HEK293 (cell line): ENCODE measurements at regions not wholly inside any gene's neighbourhood (a gene's known extent, or its start where the extent isn't known, plus 50 kb on each side); places are given as distances from the start of the nearest gene placed in this dataset.

Experiments
- CTCF ChIA-PET: fragments of 350-600 bp; formaldehyde crosslinking; extraction: SDS; loops from one replicate; lab custom pipeline; 2021; ENCODE audit warnings: antibody characterized with exemption; lab: Yijun Ruan, JAX
- POLR2A ChIA-PET: fragments of 300-600 bp; formaldehyde crosslinking; extraction: SDS; loops from one replicate; lab custom pipeline; 2020; ENCODE audit warnings: antibody characterized with exemption, inconsistent platforms; lab: Yijun Ruan, JAX
- H3K27ac ChIP-seq: fragments of 200-500 bp; sonication (Bioruptor generic); 2 replicates; pipeline ENCODE4 v1.5.1; 2014; ENCODE audit warnings: low read depth, low read length, control low read depth, inconsistent platforms; ENCODE audit errors: extremely low read depth
- H3K36me3 ChIP-seq, 2 experiments: fragments of 200-500 bp in 1 of 2; sonication (Bioruptor generic) in 1 of 2; 1 replicate in 1 of 2; 2 replicates in 1 of 2; pipeline ENCODE4 v1.5.1; 2014 to 2017; ENCODE audit warnings: inconsistent platforms in 2 of 2, low read length in 2 of 2; ENCODE audit not compliant: control insufficient read depth in 2 of 2, insufficient read depth in 1 of 2
- H3K4me1 ChIP-seq: fragments of 200-500 bp; sonication (Bioruptor generic); 2 replicates; pipeline ENCODE4 v1.5.1; 2014; ENCODE audit warnings: mild to moderate bottlenecking, low read length, inconsistent platforms; ENCODE audit not compliant: control insufficient read depth, insufficient read depth
- H3K4me3 ChIP-seq: 2 replicates; pipeline ENCODE4 v1.5.1; 2011; ENCODE audit warnings: low read depth, mild to moderate bottlenecking, control low read depth, low read length, moderate library complexity
- H3K9me3 ChIP-seq: fragments of 200-500 bp; sonication (Bioruptor generic); 2 replicates; pipeline ENCODE4 v1.5.1; 2014; ENCODE audit warnings: low read depth, low read length, inconsistent platforms; ENCODE audit not compliant: control insufficient read depth, insufficient read depth
- KLF10 ChIP-seq: fragments of 450-650 bp; IDR thresholded peaks from 2 replicates; pipeline ENCODE4 v1.5.1; 2018; ENCODE audit warnings: missing biosample characterization, mild to moderate bottlenecking, missing genetic modification characterization
- KLF7 ChIP-seq: fragments of 450-650 bp; formaldehyde crosslinking; IDR thresholded peaks from 2 replicates; pipeline ENCODE4 v1.5.1; 2016; ENCODE audit warnings: missing biosample characterization, missing genetic modification characterization, borderline replicate concordance
- MEIS1 ChIP-seq: sonication (generic); formaldehyde crosslinking; IDR thresholded peaks from 2 replicates; pipeline ENCODE4 v1.8.1; 2022; ENCODE audit warnings: missing genetic modification reagents, mild to moderate bottlenecking, borderline replicate concordance
- OSR2 ChIP-seq: fragments of 450-650 bp; formaldehyde crosslinking; IDR thresholded peaks from 2 replicates; pipeline ENCODE4 v1.5.1; 2016; ENCODE audit warnings: missing biosample characterization, missing genetic modification characterization
- SALL2 ChIP-seq: fragments of 450-650 bp; formaldehyde crosslinking; IDR thresholded peaks from 2 replicates; pipeline ENCODE4 v1.5.0; 2017; ENCODE audit warnings: missing biosample characterization, mild to moderate bottlenecking, missing genetic modification characterization, borderline replicate concordance
- ZFP41 ChIP-seq: fragments of 450-650 bp; formaldehyde crosslinking; IDR thresholded peaks from 2 replicates; pipeline ENCODE4 v1.5.1; 2016; ENCODE audit warnings: missing biosample characterization, missing genetic modification characterization, borderline replicate concordance
- ZNF112 ChIP-seq: fragments of 450-650 bp; formaldehyde crosslinking; IDR thresholded peaks from 2 replicates; pipeline ENCODE4 v1.5.0; 2017; ENCODE audit warnings: missing biosample characterization, missing genetic modification characterization
- ZNF23 ChIP-seq: fragments of 450-650 bp; formaldehyde crosslinking; IDR thresholded peaks from 2 replicates; pipeline ENCODE4 v1.5.1; 2016; ENCODE audit warnings: missing biosample characterization, missing genetic modification characterization, borderline replicate concordance
- ZNF274 ChIP-seq, 2 experiments: fragments of 200-500 bp in 1 of 2; fragments of 450-650 bp in 1 of 2; sonication (Bioruptor generic) in 1 of 2; formaldehyde crosslinking in 1 of 2; IDR thresholded peaks; 2 replicates each; pipeline versions ENCODE4 v1.5.1 to v1.6.1; 2014 to 2016; ENCODE audit warnings: borderline replicate concordance in 1 of 2, inconsistent platforms in 1 of 2, low read length in 1 of 2, missing biosample characterization in 1 of 2, missing genetic modification characterization in 1 of 2
- ZNF280D ChIP-seq: fragments of 450-650 bp; formaldehyde crosslinking; IDR thresholded peaks from 2 replicates; pipeline ENCODE4 v1.5.1; 2016; ENCODE audit warnings: missing biosample characterization, missing genetic modification characterization
- ZNF366 ChIP-seq: fragments of 450-650 bp; formaldehyde crosslinking; conservative IDR thresholded peaks from 2 replicates; pipeline ENCODE4 v1.5.1; 2016; ENCODE audit warnings: missing biosample characterization, missing genetic modification characterization
- ZNF37A ChIP-seq: fragments of 450-650 bp; IDR thresholded peaks from 2 replicates; pipeline ENCODE4 v1.5.1; 2018; ENCODE audit warnings: missing biosample characterization, missing genetic modification characterization
- ZNF549 ChIP-seq: fragments of 450-650 bp; IDR thresholded peaks from 2 replicates; pipeline ENCODE4 v1.5.1; 2018; ENCODE audit warnings: missing biosample characterization, missing genetic modification characterization, mild to moderate bottlenecking, inconsistent platforms, moderate library complexity
- ZNF792 ChIP-seq: fragments of 450-650 bp; formaldehyde crosslinking; IDR thresholded peaks from 2 replicates; pipeline ENCODE4 v1.5.1; 2016; ENCODE audit warnings: missing biosample characterization, missing genetic modification characterization
- ZNF837 ChIP-seq: fragments of 450-650 bp; formaldehyde crosslinking; IDR thresholded peaks from 2 replicates; pipeline ENCODE4 v1.5.1; 2016; ENCODE audit warnings: missing biosample characterization, missing genetic modification characterization
- ZSCAN18 ChIP-seq: fragments of 450-650 bp; formaldehyde crosslinking; IDR thresholded peaks from 2 replicates; pipeline ENCODE4 v1.5.1; 2016; ENCODE audit warnings: missing biosample characterization, missing genetic modification characterization
- TF ChIP-seq, protein P1 (sequence below): fragments of 450-650 bp; formaldehyde crosslinking; IDR thresholded peaks from 2 replicates; pipeline ENCODE4 v1.5.1; 2016; ENCODE audit warnings: missing biosample characterization, missing genetic modification characterization
- TF ChIP-seq, protein P2 (sequence below): fragments of 450-650 bp; formaldehyde crosslinking; IDR thresholded peaks from 2 replicates; pipeline ENCODE4 v1.5.1; 2016; ENCODE audit warnings: missing biosample characterization, missing genetic modification characterization, low read depth
- TF ChIP-seq, protein P3 (sequence below): fragments of 450-650 bp; formaldehyde crosslinking; IDR thresholded peaks from 2 replicates; pipeline ENCODE4; 2016; ENCODE audit warnings: missing biosample characterization, missing genetic modification characterization
- TF ChIP-seq, protein P4 (sequence below): fragments of 450-650 bp; formaldehyde crosslinking; IDR thresholded peaks from 2 replicates; pipeline ENCODE4 v1.5.1; 2016; ENCODE audit warnings: missing biosample characterization, missing genetic modification characterization, borderline replicate concordance

DNA sequence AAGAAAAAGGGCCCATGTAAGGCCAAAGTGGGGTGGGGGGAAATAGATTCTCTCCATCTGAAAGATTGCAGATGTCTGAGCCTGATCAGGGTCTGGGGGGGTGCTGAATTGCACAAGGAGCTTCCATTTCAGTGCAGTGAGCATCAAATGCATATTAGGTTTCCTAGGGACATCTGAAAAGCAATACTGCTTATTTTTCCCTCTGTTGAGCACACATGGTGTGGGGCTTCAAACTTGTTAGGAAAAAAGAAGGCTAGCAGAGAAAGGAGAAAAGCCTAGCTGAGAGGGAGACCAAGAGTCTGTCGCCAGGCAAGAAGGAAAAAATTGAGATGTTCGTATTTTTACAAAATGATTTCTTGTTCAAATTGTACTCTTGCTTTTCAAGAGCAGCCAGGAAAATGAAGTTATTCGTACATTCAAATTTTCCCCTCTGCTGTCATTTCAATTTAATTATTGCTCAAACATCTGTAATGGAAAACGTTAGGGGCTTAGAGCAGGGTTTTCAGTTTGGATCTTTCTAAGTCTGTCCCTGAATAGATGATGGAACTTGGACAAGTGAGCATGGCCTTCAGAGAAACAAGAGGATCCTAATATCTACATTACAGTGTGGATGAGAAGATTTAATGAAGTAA is 191.9 kb upstream of the GAS1 start:
- ChIA-PET POLR2A (no interaction called here), CTCF (no interaction called here)
- TF ChIP-seq OSR2 (tag by site-specific recombination): no peak
- TF ChIP-seq ZNF23 (tag by site-specific recombination): no peak
- no peak for TF ChIP-seq ZNF837 (tag by site-specific recombination)
- TF ChIP-seq ZNF366 (tag by site-specific recombination): no peak
- TF ChIP-seq ZNF792 (tag by site-specific recombination): no peak
- TF ChIP-seq ZNF37A: no peak
- TF ChIP-seq, protein P1, sequence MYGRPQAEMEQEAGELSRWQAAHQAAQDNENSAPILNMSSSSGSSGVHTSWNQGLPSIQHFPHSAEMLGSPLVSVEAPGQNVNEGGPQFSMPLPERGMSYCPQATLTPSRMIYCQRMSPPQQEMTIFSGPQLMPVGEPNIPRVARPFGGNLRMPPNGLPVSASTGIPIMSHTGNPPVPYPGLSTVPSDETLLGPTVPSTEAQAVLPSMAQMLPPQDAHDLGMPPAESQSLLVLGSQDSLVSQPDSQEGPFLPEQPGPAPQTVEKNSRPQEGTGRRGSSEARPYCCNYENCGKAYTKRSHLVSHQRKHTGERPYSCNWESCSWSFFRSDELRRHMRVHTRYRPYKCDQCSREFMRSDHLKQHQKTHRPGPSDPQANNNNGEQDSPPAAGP: no peak
- no peak for TF ChIP-seq MEIS1 (CRISPR knock-in tag)
- no peak for TF ChIP-seq ZNF280D (tag by site-specific recombination)
- TF ChIP-seq SALL2: no peak
- no peak for TF ChIP-seq ZNF274 (IDR thresholded peaks at IDR 0.05; ENCODE audit: low read length)
- no peak for TF ChIP-seq ZNF274 (tag by site-specific recombination; IDR thresholded peaks at IDR 0.05; ENCODE audit: borderline replicate concordance)
- TF ChIP-seq ZNF112 (tag by site-specific recombination): no peak
- no peak for TF ChIP-seq ZSCAN18 (tag by site-specific recombination)
- TF ChIP-seq ZFP41: no peak
- no peak overlapping the region for H3K27ac ChIP-seq
- H3K36me3 ChIP-seq: no peaks in the 10 kb centered on the region
- H3K4me1 ChIP-seq: 0 out of 2 replicates have a peak, but pooled peaks cover 9% of the 10 kb centered on the region
- no peak overlapping the region for H3K4me3 ChIP-seq
- H3K9me3 ChIP-seq: no peaks in the 10 kb centered on the region

GRCh38 chr9:87140142-87140541 is 192.8 kb upstream of the GAS1 start:
- H3K4me1 ChIP-seq: 0 out of 2 replicates have a peak, but pooled peaks cover 9% of the 10 kb centered on the region
- ChIA-PET POLR2A (no interaction called here), CTCF (interaction anchor here (0.6 kb wide), 1 partner anchor 515 kb away, joined by 3 read pairs; no protein-coding TSS in a partner anchor)
- H3K27ac ChIP-seq: peak overlapping the region; percentile 55
- H3K36me3 ChIP-seq: no peaks in the 10 kb centered on the region
- no peaks in the 10 kb centered on the region for H3K9me3 ChIP-seq
- H3K4me3 ChIP-seq: no peak overlapping the region
- TF ChIP-seq, protein P2, sequence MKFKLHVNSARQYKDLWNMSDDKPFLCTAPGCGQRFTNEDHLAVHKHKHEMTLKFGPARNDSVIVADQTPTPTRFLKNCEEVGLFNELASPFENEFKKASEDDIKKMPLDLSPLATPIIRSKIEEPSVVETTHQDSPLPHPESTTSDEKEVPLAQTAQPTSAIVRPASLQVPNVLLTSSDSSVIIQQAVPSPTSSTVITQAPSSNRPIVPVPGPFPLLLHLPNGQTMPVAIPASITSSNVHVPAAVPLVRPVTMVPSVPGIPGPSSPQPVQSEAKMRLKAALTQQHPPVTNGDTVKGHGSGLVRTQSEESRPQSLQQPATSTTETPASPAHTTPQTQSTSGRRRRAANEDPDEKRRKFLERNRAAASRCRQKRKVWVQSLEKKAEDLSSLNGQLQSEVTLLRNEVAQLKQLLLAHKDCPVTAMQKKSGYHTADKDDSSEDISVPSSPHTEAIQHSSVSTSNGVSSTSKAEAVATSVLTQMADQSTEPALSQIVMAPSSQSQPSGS (tag by site-specific recombination): no peak
- TF ChIP-seq, protein P3, sequence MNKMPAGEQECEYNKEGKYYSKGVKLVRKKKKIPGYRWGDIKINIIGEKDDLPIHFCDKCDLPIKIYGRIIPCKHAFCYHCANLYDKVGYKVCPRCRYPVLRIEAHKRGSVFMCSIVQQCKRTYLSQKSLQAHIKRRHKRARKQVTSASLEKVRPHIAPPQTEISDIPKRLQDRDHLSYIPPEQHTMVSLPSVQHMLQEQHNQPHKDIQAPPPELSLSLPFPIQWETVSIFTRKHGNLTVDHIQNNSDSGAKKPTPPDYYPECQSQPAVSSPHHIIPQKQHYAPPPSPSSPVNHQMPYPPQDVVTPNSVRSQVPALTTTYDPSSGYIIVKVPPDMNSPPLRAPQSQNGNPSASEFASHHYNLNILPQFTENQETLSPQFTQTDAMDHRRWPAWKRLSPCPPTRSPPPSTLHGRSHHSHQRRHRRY (tag by site-specific recombination): no peak
- TF ChIP-seq, protein P4, sequence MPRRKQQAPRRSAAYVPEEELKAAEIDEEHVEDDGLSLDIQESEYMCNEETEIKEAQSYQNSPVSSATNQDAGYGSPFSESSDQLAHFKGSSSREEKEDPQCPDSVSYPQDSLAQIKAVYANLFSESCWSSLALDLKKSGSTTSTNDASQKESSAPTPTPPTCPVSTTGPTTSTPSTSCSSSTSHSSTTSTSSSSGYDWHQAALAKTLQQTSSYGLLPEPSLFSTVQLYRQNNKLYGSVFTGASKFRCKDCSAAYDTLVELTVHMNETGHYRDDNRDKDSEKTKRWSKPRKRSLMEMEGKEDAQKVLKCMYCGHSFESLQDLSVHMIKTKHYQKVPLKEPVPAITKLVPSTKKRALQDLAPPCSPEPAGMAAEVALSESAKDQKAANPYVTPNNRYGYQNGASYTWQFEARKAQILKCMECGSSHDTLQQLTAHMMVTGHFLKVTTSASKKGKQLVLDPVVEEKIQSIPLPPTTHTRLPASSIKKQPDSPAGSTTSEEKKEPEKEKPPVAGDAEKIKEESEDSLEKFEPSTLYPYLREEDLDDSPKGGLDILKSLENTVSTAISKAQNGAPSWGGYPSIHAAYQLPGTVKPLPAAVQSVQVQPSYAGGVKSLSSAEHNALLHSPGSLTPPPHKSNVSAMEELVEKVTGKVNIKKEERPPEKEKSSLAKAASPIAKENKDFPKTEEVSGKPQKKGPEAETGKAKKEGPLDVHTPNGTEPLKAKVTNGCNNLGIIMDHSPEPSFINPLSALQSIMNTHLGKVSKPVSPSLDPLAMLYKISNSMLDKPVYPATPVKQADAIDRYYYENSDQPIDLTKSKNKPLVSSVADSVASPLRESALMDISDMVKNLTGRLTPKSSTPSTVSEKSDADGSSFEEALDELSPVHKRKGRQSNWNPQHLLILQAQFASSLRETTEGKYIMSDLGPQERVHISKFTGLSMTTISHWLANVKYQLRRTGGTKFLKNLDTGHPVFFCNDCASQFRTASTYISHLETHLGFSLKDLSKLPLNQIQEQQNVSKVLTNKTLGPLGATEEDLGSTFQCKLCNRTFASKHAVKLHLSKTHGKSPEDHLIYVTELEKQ (tag by site-specific recombination): no peak
- no peak for TF ChIP-seq KLF7 (tag by site-specific recombination)
- TF ChIP-seq KLF10 (tag by site-specific recombination): no peak
- TF ChIP-seq ZNF549 (tag by site-specific recombination): no peak
